Naive B cell (primary cell): ENCODE measurements at regions not wholly inside any gene's neighbourhood (a gene's known extent, or its start where the extent isn't known, plus 50 kb on each side); places are given as distances from the start of the nearest gene placed in this dataset.
"Not testable (repeated sequence)": the region's sequence is repeated elsewhere in the genome, so short reads cannot be mapped to it uniquely, and the experiment has no call there.

Experiments used
- ATAC-seq, 2 donors: fragments of 150-1000 bp; cut with Tn5 transposase; 2 replicates each; pipeline ENCODE4 v1.10.0; 2021; ENCODE audit warnings: low read depth in 2 of 2, mild to moderate bottlenecking in 2 of 2, moderate library complexity in 2 of 2
- DNase-seq: peaks from one replicate; pipeline ENCODE4 v3.0.0; 2022
- H3K27ac Mint-ChIP-seq, 6 donors: one replicate each; pipeline ENCODE4 v1.8.0; 2020 to 2022; ENCODE audit warnings: mild to moderate bottlenecking in 6 of 6, mixed read lengths in 6 of 6, moderate library complexity in 5 of 6, inconsistent platforms in 2 of 6
- H3K27me3 Mint-ChIP-seq, 3 donors: one replicate each; pipeline ENCODE4 v1.8.0; 2021 to 2022; ENCODE audit warnings: mixed read lengths in 3 of 3, mild to moderate bottlenecking in 1 of 3
- H3K36me3 Mint-ChIP-seq, 2 donors: one replicate each; pipeline ENCODE4 v1.8.0; 2020 to 2022; ENCODE audit warnings: mixed read lengths in 2 of 2, inconsistent platforms in 1 of 2, mild to moderate bottlenecking in 1 of 2
- H3K4me1 Mint-ChIP-seq, 3 donors: one replicate each; pipeline ENCODE4 v1.8.0; 2020 to 2022; ENCODE audit warnings: mixed read lengths in 3 of 3, inconsistent platforms in 1 of 3, mild to moderate bottlenecking in 1 of 3, moderate library complexity in 1 of 3
- H3K4me3 Mint-ChIP-seq, 8 donors: one replicate each; pipeline ENCODE4 v1.8.0; 2020 to 2022; ENCODE audit warnings: mild to moderate bottlenecking in 8 of 8, mixed read lengths in 8 of 8, moderate library complexity in 8 of 8, inconsistent platforms in 2 of 8
- H3K9me3 Mint-ChIP-seq, 7 donors: one replicate each; pipeline ENCODE4 v1.8.0; 2020 to 2022; ENCODE audit warnings: mixed read lengths in 7 of 7, mild to moderate bottlenecking in 5 of 7, inconsistent platforms in 2 of 7, moderate library complexity in 1 of 7

DNA sequence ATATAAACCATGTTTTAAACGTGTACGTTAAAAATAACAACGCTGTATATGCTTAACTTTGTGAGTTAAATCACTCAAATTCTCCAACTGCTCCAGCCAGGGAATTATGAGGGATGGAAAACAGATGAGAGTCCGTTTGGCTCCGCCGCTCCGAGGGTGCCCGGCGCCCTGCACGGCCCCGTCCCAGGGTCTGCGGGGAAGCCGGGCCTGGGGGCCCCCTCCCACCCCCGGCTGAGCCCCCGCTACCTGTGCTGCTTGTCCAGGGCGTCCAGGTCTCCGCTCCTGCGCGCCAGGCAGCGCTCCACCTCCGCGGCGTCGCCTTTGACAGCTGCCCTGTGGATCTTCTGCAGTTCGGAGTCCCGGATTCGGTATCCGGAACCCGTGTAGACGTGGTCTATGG, 415.5 kb downstream of the FOXD4L4 start:
- H3K9me3 Mint-ChIP-seq, DNase-seq, H3K36me3 Mint-ChIP-seq, H3K4me1 Mint-ChIP-seq, H3K27me3 Mint-ChIP-seq, H3K27ac Mint-ChIP-seq, ATAC-seq, H3K4me3 Mint-ChIP-seq: not testable (repeated sequence)

DNA sequence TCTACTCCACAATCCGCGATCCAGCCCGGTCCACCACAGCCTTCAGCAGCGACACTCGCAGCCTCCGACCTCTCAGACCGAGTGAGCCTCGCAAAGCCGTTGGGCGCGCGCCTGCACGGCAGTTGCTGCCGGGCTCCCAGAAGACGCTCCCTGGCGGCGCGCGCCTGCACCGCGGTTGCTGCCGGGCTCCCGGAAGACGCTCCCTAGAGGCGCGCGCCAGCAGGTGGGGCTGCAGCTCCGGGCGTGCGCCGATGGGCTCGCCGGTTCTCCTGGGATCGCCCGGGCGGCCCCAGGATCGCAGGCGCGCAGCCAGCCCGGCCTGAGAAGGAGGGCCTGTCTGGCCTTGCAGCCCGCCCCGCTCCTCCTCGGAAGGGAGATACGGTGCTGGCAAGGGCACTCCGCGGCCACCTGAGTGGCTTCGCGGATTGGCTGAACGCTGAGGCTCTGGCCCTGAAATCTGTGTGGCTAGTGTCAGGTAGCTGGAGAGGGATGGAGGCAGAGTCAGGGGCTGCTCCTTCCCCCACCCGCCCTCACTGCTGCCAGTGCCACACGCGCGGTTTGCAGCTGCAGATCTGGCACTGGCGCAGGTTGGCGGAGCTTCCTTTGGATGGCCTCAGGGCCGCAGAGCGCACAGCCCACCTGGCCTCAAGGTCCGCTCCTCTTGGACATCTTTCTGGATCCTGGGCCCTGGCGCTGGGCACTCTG, 416.2 kb downstream of the FOXD4L4 start:
- H3K4me3 Mint-ChIP-seq = peak overlapping the region in 2 of 8 donors; percentile 23 to 49
- not testable (repeated sequence) for H3K9me3 Mint-ChIP-seq, H3K27ac Mint-ChIP-seq, H3K27me3 Mint-ChIP-seq, H3K36me3 Mint-ChIP-seq, DNase-seq, H3K4me1 Mint-ChIP-seq
- peak; percentile 75 to 99 for ATAC-seq

DNA sequence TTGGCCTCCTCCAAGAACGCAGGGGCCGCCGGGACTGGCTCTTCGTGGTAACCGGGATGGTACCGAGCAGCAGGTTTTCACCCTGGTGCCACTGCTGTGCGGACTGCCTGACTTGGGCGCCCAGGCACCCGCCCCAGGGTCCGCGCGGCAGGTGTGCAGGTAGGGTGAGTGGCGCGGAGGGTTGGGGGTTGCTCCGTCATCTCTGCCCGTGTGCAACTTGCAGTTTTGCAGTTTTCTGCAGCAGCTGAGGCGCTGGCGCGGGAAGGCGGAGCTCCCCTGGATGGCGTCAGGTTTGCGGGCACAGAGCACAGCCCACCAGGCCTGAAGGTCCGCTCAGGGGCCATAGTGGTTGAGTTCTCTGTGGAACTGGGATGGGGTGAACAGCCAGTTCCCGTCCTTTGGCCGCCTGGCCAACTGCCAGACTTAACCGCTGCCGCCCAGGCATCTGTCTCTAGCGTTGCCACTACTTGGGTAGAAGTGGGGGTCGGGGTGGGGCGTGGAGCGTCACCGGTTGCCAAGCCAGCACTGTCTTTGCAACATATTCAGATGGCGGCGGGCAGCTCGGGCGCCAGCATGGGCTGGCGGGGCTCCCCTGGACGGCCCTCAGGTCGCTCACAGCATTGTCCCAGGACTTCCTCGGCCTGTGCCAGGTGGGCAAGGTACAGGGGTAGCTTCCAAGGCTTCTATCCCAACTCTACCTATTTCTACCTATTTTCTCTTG, 417.2 kb downstream of the FOXD4L4 start:
- not testable (repeated sequence) for H3K36me3 Mint-ChIP-seq, DNase-seq, H3K27ac Mint-ChIP-seq, ATAC-seq, H3K4me1 Mint-ChIP-seq, H3K27me3 Mint-ChIP-seq, H3K9me3 Mint-ChIP-seq
- peak overlapping the region in 1 of 8 donors; percentile 54 for H3K4me3 Mint-ChIP-seq

DNA sequence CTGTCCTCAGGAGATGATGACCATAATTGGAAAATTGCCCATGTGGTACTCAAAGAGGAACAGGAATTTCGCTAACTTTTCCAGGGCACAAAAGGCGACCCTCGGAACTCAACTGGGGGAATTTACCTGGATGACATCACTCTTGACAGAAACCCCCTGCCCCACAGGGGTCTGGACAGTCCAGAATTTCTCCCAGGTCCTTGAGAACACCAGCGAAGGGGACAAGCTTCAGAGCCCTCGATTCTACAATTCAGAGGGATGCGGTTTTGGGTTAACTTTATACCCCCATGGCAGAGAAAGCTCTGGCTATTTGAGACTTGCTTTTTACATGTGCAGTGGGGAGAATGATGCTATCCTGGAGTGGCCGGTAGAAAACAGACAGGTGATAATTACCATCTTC, 445.4 kb downstream of the FOXD4L4 start:
- H3K4me3 Mint-ChIP-seq, H3K27ac Mint-ChIP-seq, ATAC-seq, H3K4me1 Mint-ChIP-seq, DNase-seq, H3K36me3 Mint-ChIP-seq, H3K27me3 Mint-ChIP-seq, H3K9me3 Mint-ChIP-seq: not testable (repeated sequence)

DNA sequence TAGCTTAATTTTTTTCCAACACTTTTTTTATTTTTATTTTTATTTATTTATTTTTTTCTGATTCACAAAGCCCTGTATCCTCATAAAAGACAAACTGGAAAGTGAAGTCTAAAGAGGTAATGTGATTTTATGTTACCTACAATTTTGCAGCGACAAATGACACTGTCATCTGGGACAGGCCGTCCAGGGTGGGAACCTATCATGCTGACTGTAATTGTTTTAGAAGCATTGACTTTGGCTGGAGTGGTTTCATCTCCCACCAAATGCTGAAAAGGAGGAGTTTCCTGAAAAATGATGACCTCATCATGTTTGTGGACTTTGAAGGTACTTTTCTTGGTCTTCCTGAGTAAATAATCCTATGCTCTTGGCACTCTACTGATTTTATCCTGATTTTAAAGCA, 446.7 kb downstream of the FOXD4L4 start:
- not testable (repeated sequence) for DNase-seq, H3K27ac Mint-ChIP-seq, H3K9me3 Mint-ChIP-seq, H3K4me3 Mint-ChIP-seq, H3K36me3 Mint-ChIP-seq, H3K27me3 Mint-ChIP-seq, H3K4me1 Mint-ChIP-seq, ATAC-seq

DNA sequence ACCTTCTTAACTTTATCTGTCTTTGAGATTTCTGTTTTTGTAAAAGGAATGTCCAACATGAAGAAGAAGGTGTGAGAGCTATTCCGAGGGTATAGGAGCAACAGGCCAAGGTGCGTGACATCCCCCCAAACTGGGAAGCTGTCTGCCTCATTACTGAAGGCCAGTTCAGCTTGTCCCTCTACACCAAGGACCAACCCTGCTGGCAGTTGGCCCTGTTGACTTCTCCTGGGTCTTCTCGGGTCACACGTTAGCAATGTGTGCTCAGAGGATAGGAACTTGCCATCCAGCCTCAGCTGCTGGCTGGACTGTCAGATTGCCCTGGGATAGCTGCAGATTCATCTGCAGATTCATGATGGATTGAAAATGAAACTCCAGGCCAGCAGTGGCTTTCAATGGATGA, 460.3 kb downstream of the FOXD4L4 start:
- Mint-ChIP-seq H3K27me3 (peaks cover 0 to 16% (median 7%) of the 10 kb centered on the region in 3 donors), H3K9me3 (peaks cover 2 to 11% (median 7%) of the 10 kb centered on the region in 7 donors)
- DNase-seq, H3K36me3 Mint-ChIP-seq, ATAC-seq, H3K4me1 Mint-ChIP-seq, H3K27ac Mint-ChIP-seq, H3K4me3 Mint-ChIP-seq: not testable (repeated sequence)

DNA sequence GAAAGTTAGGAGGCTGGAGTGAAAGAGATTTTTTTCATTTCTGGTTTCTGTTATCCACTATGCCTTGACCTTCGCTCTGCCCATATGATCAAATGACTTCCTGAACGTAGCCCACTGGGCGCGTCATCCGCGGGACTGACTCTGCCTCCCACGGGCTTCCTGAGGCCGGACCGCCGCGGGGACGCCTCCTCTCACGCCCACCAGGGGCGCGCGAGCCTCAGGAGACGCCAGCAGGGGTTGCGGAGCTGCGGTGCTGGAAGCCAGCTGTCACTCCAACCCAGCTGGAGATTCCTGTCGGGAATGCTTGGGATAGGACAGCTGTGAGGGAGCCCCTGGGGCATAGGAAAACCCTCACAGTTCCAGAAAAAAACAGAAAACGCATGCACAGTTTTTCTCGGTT, 461.5 kb downstream of the FOXD4L4 start:
- H3K27ac Mint-ChIP-seq, H3K36me3 Mint-ChIP-seq, DNase-seq, H3K4me3 Mint-ChIP-seq, H3K4me1 Mint-ChIP-seq: not testable (repeated sequence)
- ATAC-seq = peak in 1 of 2 donors; percentile 35
- H3K9me3 Mint-ChIP-seq = peaks cover 2 to 11% (median 7%) of the 10 kb centered on the region in 7 donors
- H3K27me3 Mint-ChIP-seq = peaks cover 0 to 16% (median 7%) of the 10 kb centered on the region in 3 donors

DNA sequence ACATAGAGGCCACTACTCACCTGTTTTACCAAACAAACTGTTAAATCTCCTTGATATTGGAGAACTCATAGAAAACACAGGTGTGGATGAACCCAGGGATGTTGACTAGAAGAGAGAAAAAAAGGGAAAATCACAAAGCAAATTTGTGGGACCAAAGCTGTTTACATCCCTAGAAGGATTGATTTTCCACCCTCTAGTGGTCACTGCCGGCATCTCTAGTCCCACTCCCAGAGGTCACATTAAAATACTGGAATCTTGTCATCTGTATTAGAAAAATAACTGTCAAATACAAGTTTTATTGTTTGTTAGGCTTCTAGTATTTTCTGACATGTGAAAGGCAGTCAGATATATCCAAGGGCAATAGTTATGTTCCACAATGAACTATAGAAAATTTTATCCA, 469.7 kb downstream of the FOXD4L4 start:
- H3K27ac Mint-ChIP-seq, H3K4me3 Mint-ChIP-seq, H3K9me3 Mint-ChIP-seq, H3K4me1 Mint-ChIP-seq, H3K36me3 Mint-ChIP-seq, DNase-seq, ATAC-seq, H3K27me3 Mint-ChIP-seq: not testable (repeated sequence)

DNA sequence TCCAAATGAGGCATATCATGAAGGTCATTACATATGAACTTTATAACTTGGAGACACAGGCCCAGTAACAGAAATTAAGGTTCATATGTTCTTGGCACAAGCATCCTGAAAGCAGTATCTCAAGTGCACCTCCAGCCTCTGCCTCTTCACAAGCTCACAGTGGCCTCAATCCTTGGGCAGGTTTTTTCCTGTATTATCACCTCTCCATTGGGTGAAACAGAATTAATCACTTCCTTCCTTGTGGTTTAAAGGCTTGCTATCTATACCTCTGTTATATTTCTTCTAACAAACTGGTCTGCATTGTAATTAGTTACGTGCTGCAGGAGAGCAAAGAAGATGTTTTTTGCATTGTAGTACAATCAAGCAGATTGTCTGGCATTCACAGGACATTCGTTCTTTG, 471.0 kb downstream of the FOXD4L4 start:
- not testable (repeated sequence) for ATAC-seq

DNA sequence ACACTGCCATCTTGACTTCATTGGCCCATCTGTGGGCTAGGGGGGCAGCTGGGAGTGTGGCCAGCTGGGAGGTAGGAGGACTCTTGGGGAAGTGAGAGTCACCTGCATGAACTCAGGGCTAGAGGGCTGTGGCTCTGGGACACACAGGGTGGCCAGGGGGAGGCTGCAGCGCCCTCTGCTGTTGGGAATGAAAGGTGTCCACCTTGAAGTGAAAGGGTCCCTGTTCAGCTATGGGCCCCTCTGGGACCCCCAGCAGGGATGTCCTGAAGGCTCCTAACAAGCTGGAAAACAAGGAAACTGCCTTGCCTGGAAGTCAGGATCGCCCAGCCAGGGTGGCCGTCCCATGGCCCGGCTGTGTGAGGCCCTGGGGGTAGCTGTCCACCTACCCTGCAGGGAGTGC, 507.8 kb downstream of the FOXD4L4 start:
- ATAC-seq, H3K27me3 Mint-ChIP-seq, H3K9me3 Mint-ChIP-seq, H3K4me3 Mint-ChIP-seq, DNase-seq, H3K27ac Mint-ChIP-seq, H3K4me1 Mint-ChIP-seq, H3K36me3 Mint-ChIP-seq: not testable (repeated sequence)

More for the DNA sequence above, 471.0 kb downstream of the FOXD4L4 start:
- not testable (repeated sequence) for H3K9me3 Mint-ChIP-seq, DNase-seq, H3K27me3 Mint-ChIP-seq, H3K36me3 Mint-ChIP-seq, H3K4me1 Mint-ChIP-seq, H3K27ac Mint-ChIP-seq, H3K4me3 Mint-ChIP-seq

DNA sequence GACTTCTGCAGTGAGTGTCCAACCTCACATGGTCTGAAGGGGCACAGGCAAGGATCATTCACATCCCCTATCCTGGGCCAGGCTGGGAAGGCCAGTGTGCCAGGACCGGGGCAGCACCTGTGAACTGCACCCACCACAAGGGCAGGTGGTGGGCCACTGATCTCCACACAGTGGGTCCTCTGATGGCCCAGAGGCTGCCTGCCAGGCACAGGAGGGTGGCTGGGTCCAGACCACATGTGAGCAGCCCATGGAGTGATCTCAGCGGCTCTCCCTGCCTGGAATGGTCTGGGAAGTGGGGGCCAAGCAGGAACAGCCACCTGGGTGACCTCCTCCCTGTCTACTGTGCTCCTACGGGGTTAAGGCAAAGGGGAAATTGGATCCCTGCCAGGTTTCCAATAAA, 508.5 kb downstream of the FOXD4L4 start:
- not testable (repeated sequence) for H3K27ac Mint-ChIP-seq, H3K4me1 Mint-ChIP-seq, H3K36me3 Mint-ChIP-seq, H3K9me3 Mint-ChIP-seq, H3K4me3 Mint-ChIP-seq, H3K27me3 Mint-ChIP-seq, ATAC-seq, DNase-seq

DNA sequence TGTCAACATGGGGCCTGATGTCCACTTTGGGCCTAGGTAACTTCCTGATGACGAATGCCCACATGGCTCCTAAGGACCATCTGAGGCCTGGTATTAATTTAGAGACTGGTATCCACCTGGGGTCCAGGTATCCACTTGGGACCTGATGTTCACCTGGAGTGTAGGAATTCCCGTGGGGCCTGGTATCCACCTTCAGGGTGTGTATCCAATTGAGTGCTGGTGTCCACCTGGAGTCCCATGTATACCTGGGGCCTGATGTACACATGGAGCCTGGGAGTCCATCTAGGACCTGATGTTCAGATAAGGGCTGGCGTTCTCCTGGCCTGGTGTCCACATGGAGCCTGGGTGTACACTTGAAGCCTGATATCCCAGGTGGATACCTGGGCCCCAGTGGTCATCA, 520.6 kb downstream of the FOXD4L4 start:
- not testable (repeated sequence) for ATAC-seq, H3K9me3 Mint-ChIP-seq, H3K4me3 Mint-ChIP-seq, H3K27me3 Mint-ChIP-seq, H3K27ac Mint-ChIP-seq, H3K4me1 Mint-ChIP-seq, H3K36me3 Mint-ChIP-seq, DNase-seq

DNA sequence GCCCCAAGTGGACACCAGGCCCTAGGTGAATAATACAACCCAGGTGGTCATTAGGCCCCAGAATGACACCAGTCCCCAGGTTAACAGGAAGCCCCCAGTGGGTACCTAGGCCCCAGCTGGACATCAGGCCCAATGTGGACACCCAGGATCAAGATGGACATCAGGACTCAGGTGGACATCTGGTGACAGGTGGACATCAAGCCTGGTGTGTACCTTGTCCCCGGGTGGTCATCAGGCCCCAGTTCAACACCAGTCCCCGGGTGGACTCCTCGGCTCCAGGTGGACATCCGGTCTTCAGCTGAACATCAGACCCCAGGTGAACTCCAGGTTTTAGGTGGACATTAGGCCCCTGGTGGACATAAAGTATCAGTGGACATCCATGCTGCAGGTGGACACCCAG, 524.6 kb downstream of the FOXD4L4 start:
- not testable (repeated sequence) for H3K27ac Mint-ChIP-seq, H3K9me3 Mint-ChIP-seq, H3K4me1 Mint-ChIP-seq, H3K36me3 Mint-ChIP-seq, DNase-seq, ATAC-seq, H3K27me3 Mint-ChIP-seq, H3K4me3 Mint-ChIP-seq

DNA sequence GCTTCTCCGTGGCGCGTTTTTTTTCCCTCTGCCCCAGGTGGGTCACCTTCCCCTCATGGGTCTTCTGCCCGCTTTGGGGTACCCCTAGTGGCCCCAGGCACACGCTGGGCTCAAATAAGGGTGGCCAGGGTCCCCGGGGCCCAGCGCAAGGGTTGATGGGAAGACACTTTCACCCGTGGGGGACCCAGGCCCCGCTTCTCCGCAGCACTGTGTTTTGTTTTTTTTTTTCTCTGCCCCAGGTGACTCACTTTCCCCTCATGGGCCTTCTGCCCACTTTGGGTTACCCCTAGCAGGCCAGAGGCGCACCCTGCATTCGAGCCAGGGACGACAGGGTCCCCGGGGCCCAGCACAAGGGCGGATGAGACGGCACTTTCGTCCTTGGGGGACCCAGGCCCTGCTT, 526.7 kb downstream of the FOXD4L4 start:
- not testable (repeated sequence) for H3K4me1 Mint-ChIP-seq, DNase-seq, H3K9me3 Mint-ChIP-seq, H3K4me3 Mint-ChIP-seq, H3K27me3 Mint-ChIP-seq, H3K36me3 Mint-ChIP-seq, ATAC-seq, H3K27ac Mint-ChIP-seq
